Tibial nerve (tissue), 3 donors: ENCODE measurements at regions not wholly inside any gene's neighbourhood (a gene's known extent, or its start where the extent isn't known, plus 50 kb on each side); places are given as distances from the start of the nearest gene placed in this dataset.

Experiments used
- POLR2A ChIP-seq, 2 donors: fragments of 450-650 bp; IDR thresholded peaks; one replicate each; pipeline ENCODE4 v1.6.1; 2017; ENCODE audit warnings: antibody characterized with exemption in 2 of 2, mild to moderate bottlenecking in 2 of 2, moderate library complexity in 2 of 2
- TF ChIP-seq, protein P1 (sequence below), 5 experiments: fragments of 200-600 bp in 3 of 5; fragments of 450-650 bp in 2 of 5; sonication (generic) in 3 of 5; IDR thresholded peaks; one replicate each; pipeline ENCODE4 v1.5.1; 2016 to 2019; ENCODE audit warnings: antibody characterized with exemption in 5 of 5, mild to moderate bottlenecking in 3 of 5, moderate library complexity in 2 of 5

DNA sequence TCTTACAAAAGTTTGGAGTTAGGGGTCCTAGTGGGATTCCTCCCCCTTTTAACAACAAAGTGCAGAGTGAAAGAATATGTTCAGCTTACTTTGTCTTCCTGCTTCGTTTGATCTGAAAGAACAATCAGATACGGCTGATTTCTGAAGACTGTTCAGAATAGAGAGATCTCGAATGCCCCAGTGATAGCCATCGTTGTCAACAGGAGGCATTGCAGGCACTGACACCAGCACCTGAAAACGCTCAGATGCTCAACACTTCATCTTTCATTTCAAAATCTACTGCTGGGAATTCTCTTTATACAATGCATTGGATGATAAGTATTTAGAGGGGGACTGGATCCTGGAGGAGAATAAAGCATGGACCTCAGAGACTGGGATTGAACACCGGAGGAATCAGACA is 186.3 kb upstream of the TENM3 start:
- TF ChIP-seq, protein P1, sequence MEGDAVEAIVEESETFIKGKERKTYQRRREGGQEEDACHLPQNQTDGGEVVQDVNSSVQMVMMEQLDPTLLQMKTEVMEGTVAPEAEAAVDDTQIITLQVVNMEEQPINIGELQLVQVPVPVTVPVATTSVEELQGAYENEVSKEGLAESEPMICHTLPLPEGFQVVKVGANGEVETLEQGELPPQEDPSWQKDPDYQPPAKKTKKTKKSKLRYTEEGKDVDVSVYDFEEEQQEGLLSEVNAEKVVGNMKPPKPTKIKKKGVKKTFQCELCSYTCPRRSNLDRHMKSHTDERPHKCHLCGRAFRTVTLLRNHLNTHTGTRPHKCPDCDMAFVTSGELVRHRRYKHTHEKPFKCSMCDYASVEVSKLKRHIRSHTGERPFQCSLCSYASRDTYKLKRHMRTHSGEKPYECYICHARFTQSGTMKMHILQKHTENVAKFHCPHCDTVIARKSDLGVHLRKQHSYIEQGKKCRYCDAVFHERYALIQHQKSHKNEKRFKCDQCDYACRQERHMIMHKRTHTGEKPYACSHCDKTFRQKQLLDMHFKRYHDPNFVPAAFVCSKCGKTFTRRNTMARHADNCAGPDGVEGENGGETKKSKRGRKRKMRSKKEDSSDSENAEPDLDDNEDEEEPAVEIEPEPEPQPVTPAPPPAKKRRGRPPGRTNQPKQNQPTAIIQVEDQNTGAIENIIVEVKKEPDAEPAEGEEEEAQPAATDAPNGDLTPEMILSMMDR (IDR thresholded peaks at IDR 0.05): no peak
- no peak for TF ChIP-seq POLR2A (IDR thresholded peaks at IDR 0.05)
